Stimulated activated CD8-positive, alpha-beta memory T cell treated with anti-CD3 and anti-CD28 coated beads, Interleukin-15, amount 100 ng/mL, for 48 hours (primary cell): ENCODE measurements at regions not wholly inside any gene's neighbourhood (a gene's known extent, or its start where the extent isn't known, plus 50 kb on each side); places are given as distances from the start of the nearest gene placed in this dataset.

ENCODE experiments used
- DNase-seq, 2 donors: peaks; one replicate each; pipeline ENCODE4 v3.0.0-alpha.2; 2020; ENCODE audit warnings: low read depth in 2 of 2

DNA sequence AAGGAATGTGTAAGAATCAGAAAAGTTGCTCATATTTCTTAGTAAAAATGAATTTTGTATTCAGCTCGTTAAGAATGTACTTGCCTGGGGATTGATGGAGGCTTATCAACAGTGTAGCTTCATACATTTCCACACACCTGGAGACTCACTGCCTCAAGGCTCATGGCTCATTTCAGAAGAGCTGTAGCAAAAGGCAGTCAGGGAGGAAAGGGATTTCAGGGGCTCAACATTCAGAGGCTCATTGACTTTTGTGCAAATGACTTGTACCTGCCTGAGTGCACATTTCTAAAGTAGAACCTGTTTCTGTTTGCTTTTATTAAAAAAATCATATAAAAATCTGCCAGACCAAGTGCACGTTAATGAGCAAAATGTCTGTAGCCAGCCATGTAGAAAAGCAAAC lies 304.4 kb downstream of the KCNS3 start:
- DNase-seq: no peak

GRCh38 chr2:18180912-18181311 lies 302.4 kb downstream of the KCNS3 start:
- no peak for DNase-seq

GRCh38 chr2:18180031-18180610 lies 301.7 kb downstream of the KCNS3 start:
- DNase-seq: no peak

DNA sequence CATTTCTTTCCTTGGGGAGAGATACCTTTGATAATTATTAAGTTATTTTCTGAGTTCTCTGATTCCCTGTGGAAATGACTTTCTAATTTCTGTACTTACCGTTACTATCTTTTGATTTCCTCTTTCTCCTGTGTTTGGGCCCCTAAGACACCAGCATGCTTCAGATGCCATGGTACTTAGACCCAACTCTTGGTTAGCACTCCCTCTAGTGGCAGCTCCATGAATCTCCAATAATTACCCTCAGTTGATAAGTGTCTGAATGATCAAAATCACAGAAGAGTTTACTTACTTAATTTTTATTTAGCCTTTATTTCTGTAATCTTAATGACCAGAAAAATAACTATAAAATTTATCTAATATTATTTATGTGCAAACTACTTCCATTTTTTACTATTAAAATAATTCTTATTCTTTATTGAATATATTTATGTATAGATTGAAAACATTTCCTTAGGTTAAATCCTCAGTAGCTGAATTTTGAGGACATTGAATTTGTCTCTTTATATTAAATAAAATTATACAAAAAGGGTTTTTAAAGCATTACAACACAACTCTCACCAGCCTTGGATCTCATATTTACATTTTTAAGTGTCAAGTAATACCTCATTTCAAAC lies 300.4 kb downstream of the KCNS3 start:
- no peak for DNase-seq

- DNase-seq: no peak
Observed at GRCh38 chr2:18176679-18177215, 298.3 kb downstream of the KCNS3 start.

DNA sequence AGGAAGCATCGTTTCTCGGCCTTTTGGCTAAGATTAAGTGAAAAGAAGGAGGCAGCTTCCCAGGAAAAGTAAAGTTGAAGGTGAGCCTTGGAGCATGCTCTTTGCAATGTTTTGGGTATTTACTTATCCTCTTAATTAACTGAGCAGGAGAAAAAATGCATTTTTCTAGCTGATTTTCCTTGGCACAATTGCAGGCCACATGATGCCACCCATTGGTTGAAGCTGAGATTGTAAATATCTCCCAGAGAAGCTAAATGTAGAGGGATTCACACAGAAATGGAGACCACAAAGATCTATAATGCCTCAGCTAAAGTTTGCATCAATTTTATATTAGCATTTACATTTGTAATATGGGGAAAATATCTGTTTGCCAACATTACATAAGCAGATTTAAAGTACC lies 294.1 kb downstream of the KCNS3 start:
- DNase-seq: no peak

DNA sequence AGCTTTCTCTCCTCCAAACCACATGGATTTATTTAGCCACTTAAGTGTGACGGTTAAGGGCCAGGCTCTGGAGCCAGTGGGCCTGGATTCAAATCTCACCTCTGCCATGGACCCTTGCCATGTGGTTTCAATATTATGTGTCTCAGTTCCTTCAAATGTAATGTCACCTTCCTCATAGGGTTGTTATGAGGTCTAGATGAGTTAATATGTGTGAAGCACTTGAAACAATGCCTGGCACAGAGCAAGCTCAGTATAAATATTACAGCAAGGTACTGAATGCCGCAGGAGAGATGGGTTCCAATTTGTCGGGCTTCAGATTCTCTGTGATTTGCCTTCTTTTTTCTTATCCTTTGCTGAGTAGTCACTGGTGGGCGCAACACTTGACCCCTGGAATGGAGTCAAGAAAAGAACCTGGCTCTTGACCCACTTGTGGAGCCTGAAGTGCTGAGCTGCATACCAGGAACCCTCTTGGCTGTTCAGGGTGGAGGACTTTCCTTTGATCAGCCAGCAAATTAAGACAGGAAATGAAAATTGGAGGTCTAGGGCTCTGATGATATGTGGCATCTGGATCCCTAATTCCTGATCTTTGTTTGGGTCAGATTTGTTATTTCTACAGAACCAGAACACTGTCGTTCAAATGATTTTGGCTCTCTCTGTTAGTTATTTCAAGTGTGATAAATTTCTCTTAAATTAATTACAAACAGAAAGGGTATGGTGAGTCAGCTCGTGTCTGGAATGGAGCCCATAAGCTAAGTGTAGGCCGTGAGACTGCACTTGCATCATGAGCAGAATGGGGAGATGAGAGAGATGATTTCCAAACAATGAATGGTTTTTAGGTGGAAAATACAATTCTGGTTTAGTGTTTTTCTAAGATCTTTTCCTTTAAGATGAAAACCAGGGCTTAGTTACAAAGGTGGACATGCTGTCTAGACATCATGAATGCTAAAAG lies 293.0 kb downstream of the KCNS3 start:
- DNase-seq: no peak

DNA sequence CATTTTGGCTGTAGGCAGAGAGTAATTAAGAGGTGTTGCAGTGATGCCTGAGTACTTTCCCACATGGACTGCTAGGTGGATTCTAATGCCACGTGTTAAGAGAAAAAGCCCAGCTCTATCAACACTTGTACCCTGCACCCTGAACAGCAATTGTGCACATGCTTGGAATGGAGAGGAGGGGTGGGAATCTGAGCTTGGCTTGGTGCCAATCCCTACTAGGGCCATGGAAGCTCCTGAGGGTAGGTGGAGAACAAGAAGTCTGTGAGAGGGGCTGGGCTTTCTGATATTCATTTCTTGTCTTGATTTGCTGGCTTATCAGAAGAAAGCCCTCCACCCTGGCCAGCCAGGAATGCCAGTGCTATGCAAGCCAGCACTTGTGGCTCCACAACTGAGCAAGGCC lies 292.2 kb downstream of the KCNS3 start:
- no peak for DNase-seq

GRCh38 chr2:18169893-18170175 lies 291.4 kb downstream of the KCNS3 start:
- no peak for DNase-seq

DNA sequence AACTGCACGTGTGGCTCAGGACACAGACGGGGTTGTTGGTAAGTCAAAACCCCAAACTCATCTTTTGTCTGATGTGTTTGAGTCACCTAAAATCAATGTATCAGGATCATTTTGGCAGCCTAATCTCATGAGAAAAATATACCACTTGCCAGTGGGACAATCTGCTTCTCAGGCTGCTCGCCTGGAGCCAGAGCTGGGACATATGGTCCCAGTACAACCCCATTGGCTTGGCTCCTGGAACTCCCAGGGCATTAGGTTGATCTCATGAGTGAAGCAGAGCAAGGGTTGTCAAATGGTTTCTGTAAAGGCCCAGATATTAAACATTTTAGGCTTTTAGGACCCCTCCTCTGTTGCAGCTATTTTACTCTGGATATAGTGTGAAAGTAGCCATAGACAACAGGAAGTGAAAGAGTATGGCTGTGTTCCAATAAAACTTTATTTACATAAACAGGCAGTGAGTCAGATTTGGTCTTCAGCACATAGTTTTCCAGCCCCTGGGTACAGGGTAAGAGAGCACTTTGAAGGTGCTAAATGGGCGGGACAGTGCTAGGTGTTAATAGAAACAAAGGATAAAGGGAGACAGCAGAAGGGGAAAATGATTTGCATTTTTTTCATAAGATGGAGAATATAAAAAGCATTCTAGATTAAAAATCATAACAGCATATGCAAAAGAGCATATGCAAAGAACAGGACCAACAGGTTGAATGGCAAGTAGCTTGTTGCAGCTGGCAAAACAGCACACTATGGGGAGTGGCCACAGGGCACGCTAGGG lies 290.8 kb downstream of the KCNS3 start:
- no peak for DNase-seq

DNA sequence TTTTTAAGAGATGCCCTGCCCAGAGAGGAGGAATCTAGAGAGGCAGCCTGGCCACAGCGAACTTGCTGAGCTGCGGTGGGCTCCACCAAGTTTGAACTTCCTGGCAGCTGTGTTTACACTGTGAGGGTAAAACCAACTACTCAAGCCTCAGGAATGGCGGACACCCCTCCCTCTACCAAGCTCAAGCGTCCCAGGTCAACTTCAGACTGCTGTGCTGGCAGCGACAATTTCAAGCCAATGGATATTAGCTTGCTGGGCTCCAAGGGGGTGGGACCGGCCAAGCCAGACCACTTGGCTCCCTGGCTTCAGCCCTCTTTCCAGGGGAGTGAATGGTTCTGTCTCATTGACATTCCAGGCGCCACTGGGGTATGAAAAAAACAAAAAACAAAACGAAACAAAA lies 289.4 kb downstream of the KCNS3 start:
- no peak for DNase-seq

DNA sequence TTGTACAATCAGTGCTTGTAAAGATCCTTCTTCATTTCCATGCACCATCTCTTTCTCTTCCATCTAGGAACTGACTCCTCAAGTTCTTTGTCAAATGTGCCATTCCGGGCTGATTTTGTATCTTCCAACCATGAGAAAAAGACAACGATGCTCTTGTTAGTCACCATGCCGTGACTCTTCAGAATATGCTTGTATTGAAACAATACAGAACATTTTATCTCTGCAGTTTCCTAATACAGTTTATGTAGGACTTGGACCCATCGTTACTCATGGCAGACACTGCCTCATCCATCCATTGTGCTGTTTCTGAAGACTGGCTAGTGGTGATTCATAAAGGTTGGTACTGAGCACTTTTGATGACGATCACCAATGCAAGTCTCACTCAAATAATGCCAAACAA lies 283.2 kb downstream of the KCNS3 start:
- DNase-seq: no peak

- no peak for DNase-seq
Observed at GRCh38 chr2:18159896-18160295, 281.4 kb downstream of the KCNS3 start.

DNA sequence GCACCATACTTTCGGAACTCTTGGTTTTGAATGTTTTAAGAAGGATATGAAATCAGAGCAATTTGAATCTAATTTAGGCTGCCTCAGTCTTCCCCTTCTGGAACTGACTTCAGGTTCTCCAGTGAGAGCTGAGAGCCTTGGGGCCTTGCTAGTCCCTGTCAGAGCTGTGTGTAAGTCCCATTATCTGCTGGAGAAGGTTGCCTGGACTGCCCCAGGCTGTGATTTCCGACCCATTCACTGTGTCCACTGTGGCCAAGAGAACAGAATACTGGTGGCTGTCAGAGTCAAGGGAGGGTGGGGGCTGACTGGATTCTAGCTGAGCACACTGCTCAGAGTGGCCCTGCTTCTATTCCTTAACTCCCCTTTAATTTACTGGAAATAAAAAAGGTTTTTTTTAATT lies 278.0 kb downstream of the KCNS3 start:
- DNase-seq: no peak

DNA sequence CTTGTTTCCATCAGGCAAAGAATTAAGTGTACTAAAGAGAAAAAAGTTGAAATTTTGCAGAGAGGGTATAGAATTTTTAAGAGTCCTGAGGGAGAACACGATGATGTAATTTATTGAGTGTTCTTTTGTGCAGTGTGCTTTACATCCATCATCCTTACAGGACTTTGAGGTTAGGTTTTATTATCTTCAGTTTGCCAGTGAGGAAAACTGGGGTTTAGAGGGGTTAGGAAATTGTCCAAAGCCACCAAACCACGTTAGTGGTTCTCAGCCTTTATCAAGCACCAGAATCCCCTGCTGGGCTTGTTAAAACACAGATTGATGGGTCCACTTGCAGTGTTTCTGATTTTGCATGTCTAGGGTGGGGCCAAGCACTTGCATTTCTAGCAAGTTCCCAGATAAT lies 277.5 kb downstream of the KCNS3 start:
- no peak for DNase-seq

DNA sequence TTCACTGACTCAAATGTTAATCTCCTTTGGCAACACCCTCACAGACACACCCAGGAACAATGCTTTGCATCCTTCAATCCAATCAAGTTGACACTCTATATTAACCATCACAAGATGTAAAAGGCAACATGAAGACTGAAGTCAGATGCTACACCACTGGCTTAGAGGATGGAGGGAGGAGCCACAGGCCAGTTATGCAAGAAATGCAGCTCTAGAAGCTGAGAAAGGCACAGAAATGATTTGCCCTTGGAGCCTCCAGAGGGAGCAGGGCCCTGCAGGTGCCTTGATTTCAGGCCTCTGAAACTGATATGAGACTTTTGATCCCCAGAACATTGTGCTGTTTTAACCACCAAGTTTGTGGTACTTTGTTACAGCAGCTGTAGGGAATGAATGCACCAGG lies 276.3 kb downstream of the KCNS3 start:
- no peak for DNase-seq

- DNase-seq: no peak
Observed at GRCh38 chr2:18154259-18154658, 275.8 kb downstream of the KCNS3 start.

DNA sequence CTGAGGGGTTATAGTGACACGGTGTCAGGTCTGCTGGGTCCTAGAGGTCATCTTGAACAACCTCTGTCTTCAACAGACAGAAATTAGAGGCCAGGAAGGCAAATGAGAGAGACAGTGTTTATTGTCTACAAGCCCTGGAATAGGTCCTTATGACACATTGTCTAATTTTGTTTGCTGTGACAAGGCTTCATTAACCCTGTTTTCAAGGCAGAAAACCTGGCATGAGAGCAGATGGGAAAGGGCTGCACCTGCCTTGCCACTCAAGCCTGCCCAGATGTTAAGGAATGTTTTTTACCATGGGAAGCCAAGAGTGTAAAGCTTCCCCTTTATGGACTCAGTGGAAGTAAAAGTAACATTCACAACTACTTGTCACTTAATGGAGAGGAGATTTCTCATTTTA lies 275.3 kb downstream of the KCNS3 start:
- DNase-seq: no peak

DNA sequence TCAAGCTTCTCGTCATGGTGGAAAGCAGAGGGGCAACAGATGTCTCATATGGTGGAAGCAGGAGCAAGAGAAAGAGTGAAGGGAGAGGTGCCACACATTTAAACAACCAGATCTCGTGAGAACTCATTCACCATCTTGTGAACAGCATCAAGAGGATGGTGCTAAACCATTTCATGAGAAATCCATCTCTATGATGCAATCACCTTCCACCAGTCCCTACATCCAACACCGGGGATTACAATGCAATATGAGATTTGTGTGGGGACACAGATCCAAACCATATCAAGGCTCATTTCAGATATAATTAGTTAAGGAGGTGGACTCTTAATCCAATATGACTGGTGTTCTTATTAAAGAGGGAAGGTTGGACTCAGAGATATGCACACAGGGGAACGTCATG lies 272.8 kb downstream of the KCNS3 start:
- DNase-seq: no peak

- no peak for DNase-seq
Observed at GRCh38 chr2:18149660-18150246, 271.3 kb downstream of the KCNS3 start.

DNA sequence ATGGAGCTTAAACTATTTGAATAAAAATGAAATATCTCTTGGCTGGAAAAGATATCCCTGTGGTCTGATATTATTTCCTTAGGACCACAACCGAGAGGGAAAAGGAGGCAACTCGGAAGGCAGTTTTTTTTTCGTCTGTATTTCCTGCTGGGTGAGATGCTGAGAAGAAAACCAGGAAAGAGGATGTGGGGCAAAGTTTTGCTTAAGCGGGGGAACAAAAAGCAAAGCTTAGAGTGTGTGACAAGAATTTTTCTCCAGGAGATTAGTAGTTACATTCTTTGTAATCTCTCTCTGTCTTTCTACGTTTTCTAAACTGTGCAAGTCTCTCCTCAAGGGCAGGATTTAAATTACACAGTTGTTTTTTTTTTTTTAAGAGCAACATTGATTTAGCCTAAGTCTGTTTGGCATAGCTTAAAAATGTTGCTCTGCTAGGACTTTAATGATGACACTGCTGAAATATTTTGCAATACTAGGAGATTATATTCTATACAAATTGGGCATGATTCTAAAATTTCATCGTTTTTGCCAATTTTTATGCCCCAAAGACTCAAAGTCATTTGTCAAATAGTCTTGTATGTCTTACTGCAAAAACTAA lies 258.5 kb downstream of the KCNS3 start:
- DNase-seq: no peak
